ENCODE measurements at regions not wholly inside any gene's neighbourhood (a gene's known extent, or its start where the extent isn't known, plus 50 kb on each side); places are given as distances from the start of the nearest gene placed in this dataset.

- H4K20me1 ChIP-seq (ENCODE audit: insufficient read depth, low read length) = no peaks in the 10 kb centered on the region
- peaks cover 82% of the 10 kb centered on the region for H3K4me1 ChIP-seq (ENCODE audit: insufficient read depth, low read length)
- H3K36me3 ChIP-seq (ENCODE audit: insufficient read depth, low read length) = no peaks in the 10 kb centered on the region
- H3K4me2 ChIP-seq (ENCODE audit: insufficient read depth, low read length) = peak overlapping the region; percentile 24
- no peaks in the 10 kb centered on the region for H3K79me2 ChIP-seq (ENCODE audit: insufficient read depth, low read length)
- no peak for TF ChIP-seq EZH2 (IDR thresholded peaks at IDR 0.05; ENCODE audit: borderline replicate concordance, low read depth, low read length, severe bottlenecking)
- no peak for TF ChIP-seq CTCF (IDR thresholded peaks at IDR 0.05; ENCODE audit: borderline replicate concordance, extremely low read depth, low read length, poor library complexity, severe bottlenecking)
- H3K27me3 ChIP-seq (ENCODE audit: insufficient read depth, low read length, poor library complexity) = no peaks in the 10 kb centered on the region
- peak overlapping the region; percentile 26 for H3K9ac ChIP-seq (ENCODE audit: low read depth, low read length)
- peak overlapping the region; percentile 77 for H3K27ac ChIP-seq (ENCODE audit: low read length)
- ATAC-seq (ENCODE audit: insufficient read depth, low read depth) (no peak), DNase-seq (no peak)
- H2AFZ ChIP-seq (ENCODE audit: low read depth, low read length) = no peak overlapping the region
- no peaks in the 10 kb centered on the region for H3K9me3 ChIP-seq (ENCODE audit: insufficient read depth, low read length, severe bottlenecking)
- H3K4me3 ChIP-seq (ENCODE audit: low read depth in 1 of 2, low read length in 2 of 2) = no peak overlapping the region
Observed at GRCh38 chr13:50589651-50590054, 253.8 kb downstream of the DLEU7 start.

- H3K4me1 ChIP-seq (ENCODE audit: insufficient read depth, low read length) = peaks cover 99% of the 10 kb centered on the region
- H3K36me3 ChIP-seq (ENCODE audit: insufficient read depth, low read length) = no peaks in the 10 kb centered on the region
- no peak overlapping the region for H2AFZ ChIP-seq (ENCODE audit: low read depth, low read length)
- no peak for ATAC-seq (ENCODE audit: insufficient read depth, low read depth)
- no peak for DNase-seq
- TF ChIP-seq EZH2 (IDR thresholded peaks at IDR 0.05; ENCODE audit: borderline replicate concordance, low read depth, low read length, severe bottlenecking) (no peak), CTCF (IDR thresholded peaks at IDR 0.05; ENCODE audit: borderline replicate concordance, extremely low read depth, low read length, poor library complexity, severe bottlenecking) (no peak)
- H3K27ac ChIP-seq (ENCODE audit: low read length) = peak overlapping the region; percentile 96
- no peaks in the 10 kb centered on the region for H3K9me3 ChIP-seq (ENCODE audit: insufficient read depth, low read length, severe bottlenecking)
- no peaks in the 10 kb centered on the region for H4K20me1 ChIP-seq (ENCODE audit: insufficient read depth, low read length)
- H3K4me3 ChIP-seq (ENCODE audit: low read depth in 1 of 2, low read length in 2 of 2) = no peak overlapping the region
- H3K27me3 ChIP-seq (ENCODE audit: insufficient read depth, low read length, poor library complexity) = no peaks in the 10 kb centered on the region
- no peaks in the 10 kb centered on the region for H3K79me2 ChIP-seq (ENCODE audit: insufficient read depth, low read length)
- peak overlapping the region; percentile 59 for H3K4me2 ChIP-seq (ENCODE audit: insufficient read depth, low read length)
- peak overlapping the region; percentile 52 for H3K9ac ChIP-seq (ENCODE audit: low read depth, low read length)
Observed at GRCh38 chr13:50592412-50593155, 250.9 kb downstream of the DLEU7 start.

GRCh38 chr13:50593207-50593606 is 250.3 kb downstream of the DLEU7 start:
- H3K4me2 ChIP-seq (ENCODE audit: insufficient read depth, low read length) = peak overlapping the region; percentile 59
- ATAC-seq (ENCODE audit: insufficient read depth, low read depth) (no peak), DNase-seq (no peak)
- H3K36me3 ChIP-seq (ENCODE audit: insufficient read depth, low read length) = no peaks in the 10 kb centered on the region
- H4K20me1 ChIP-seq (ENCODE audit: insufficient read depth, low read length) = no peaks in the 10 kb centered on the region
- H3K4me1 ChIP-seq (ENCODE audit: insufficient read depth, low read length) = peaks cover 99% of the 10 kb centered on the region
- H2AFZ ChIP-seq (ENCODE audit: low read depth, low read length) = no peak overlapping the region
- no peaks in the 10 kb centered on the region for H3K9me3 ChIP-seq (ENCODE audit: insufficient read depth, low read length, severe bottlenecking)
- peak overlapping the region; percentile 96 for H3K27ac ChIP-seq (ENCODE audit: low read length)
- H3K27me3 ChIP-seq (ENCODE audit: insufficient read depth, low read length, poor library complexity) = no peaks in the 10 kb centered on the region
- TF ChIP-seq CTCF (IDR thresholded peaks at IDR 0.05; ENCODE audit: borderline replicate concordance, extremely low read depth, low read length, poor library complexity, severe bottlenecking) (no peak), EZH2 (IDR thresholded peaks at IDR 0.05; ENCODE audit: borderline replicate concordance, low read depth, low read length, severe bottlenecking) (no peak)
- no peaks in the 10 kb centered on the region for H3K79me2 ChIP-seq (ENCODE audit: insufficient read depth, low read length)
- no peak overlapping the region for H3K4me3 ChIP-seq (ENCODE audit: low read depth in 1 of 2, low read length in 2 of 2)
- peak overlapping the region; percentile 52 for H3K9ac ChIP-seq (ENCODE audit: low read depth, low read length)
